ENCODE measurements at regions not wholly inside any gene's neighbourhood (a gene's known extent, or its start where the extent isn't known, plus 50 kb on each side); places are given as distances from the start of the nearest gene placed in this dataset.

- TF ChIP-seq ZNF462 (CRISPR knock-in tag; IDR thresholded peaks at IDR 0.05) = no peak
- TF ChIP-seq CREB1 (CRISPR knock-in tag; IDR thresholded peaks at IDR 0.05; ENCODE audit: low read depth) = no peak
These were observed 130.1 kb upstream of the SHH start (continued) for GRCh38 chr7:155942226-155942950.

GRCh38 chr7:155941688-155942087 is 129.4 kb upstream of the SHH start:
- H3K4me2 ChIP-seq = no peak overlapping the region
- Mint-ChIP-seq H3K27ac (no peak overlapping the region), H3K4me1 (peaks cover 4% of the 10 kb centered on the region; the same call in 2 of the 3 replicates), H3K4me3 (no peak overlapping the region), H3K36me3 (ENCODE audit: low read depth) (no peaks in the 10 kb centered on the region; the same call in 1 of the 3 replicates), H3K27me3 (ENCODE audit: insufficient read depth, low read depth, poor library complexity) (peaks cover 4% of the 10 kb centered on the region), H3K9me3 (peaks cover 23% of the 10 kb centered on the region)
- TF ChIP-seq STAT1 (IDR thresholded peaks at IDR 0.05; ENCODE audit: unreplicated experiment) = no peak
- no peak for TF ChIP-seq CREB1 (CRISPR knock-in tag; IDR thresholded peaks at IDR 0.05; ENCODE audit: low read depth)
- H3K27ac ChIP-seq (ENCODE audit: low read depth) = no peak overlapping the region
- H4K20me1 ChIP-seq (replicated peaks; ENCODE audit: insufficient read depth) = no peaks in the 10 kb centered on the region
- no peak for ATAC-seq
- H3K4me3 ChIP-seq = no peak overlapping the region
- H3K4me1 ChIP-seq (ENCODE audit: insufficient read depth) = no peaks in the 10 kb centered on the region
- no peaks in the 10 kb centered on the region for H3K79me2 ChIP-seq (replicated peaks; ENCODE audit: insufficient read depth)
- no peaks in the 10 kb centered on the region for H3K27me3 ChIP-seq (ENCODE audit: insufficient read depth)
- H2AFZ ChIP-seq = no peak overlapping the region
- H3K9me2 ChIP-seq (ENCODE audit: insufficient read depth) = no peaks in the 10 kb centered on the region
- H3K36me3 ChIP-seq (ENCODE audit: insufficient read depth) = no peaks in the 10 kb centered on the region
- no peaks in the 10 kb centered on the region for H3F3A ChIP-seq (replicated peaks; ENCODE audit: low read depth)
- no peak for DNase-seq (ENCODE audit: low spot score)

DNA sequence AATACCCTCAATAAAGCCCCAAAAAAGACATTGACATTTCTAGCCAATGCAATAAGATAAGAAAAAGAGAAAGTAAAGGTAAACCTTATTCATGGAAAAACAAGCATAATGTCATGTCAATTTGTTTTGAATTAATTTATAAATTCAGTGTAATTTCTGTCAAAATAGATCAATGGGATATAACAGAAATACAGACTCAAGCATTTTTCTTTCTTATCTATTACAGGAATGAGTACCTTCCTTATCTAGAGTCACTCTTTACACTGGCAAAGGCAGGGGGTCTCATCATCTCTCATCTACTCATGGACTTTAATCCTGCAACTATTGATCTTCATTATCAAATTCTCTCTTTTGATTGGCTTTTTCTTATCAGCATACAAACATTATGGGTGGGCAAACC is 127.1 kb upstream of the SHH start:
- Mint-ChIP-seq H3K27me3 (ENCODE audit: insufficient read depth, low read depth, poor library complexity) (peaks cover 2% of the 10 kb centered on the region), H3K4me3 (no peak overlapping the region), H3K4me1 (no peaks in the 10 kb centered on the region), H3K27ac (no peak overlapping the region), H3K9me3 (peaks cover 25% of the 10 kb centered on the region), H3K36me3 (ENCODE audit: low read depth) (no peaks in the 10 kb centered on the region; the same call in 1 of the 3 replicates)
- Histone ChIP-seq H2AFZ (no peak overlapping the region), H3K27ac (ENCODE audit: low read depth) (no peak overlapping the region), H3K4me2 (no peak overlapping the region), H3K36me3 (ENCODE audit: insufficient read depth) (no peaks in the 10 kb centered on the region), H3K4me1 (ENCODE audit: insufficient read depth) (no peaks in the 10 kb centered on the region), H3K79me2 (replicated peaks; ENCODE audit: insufficient read depth) (no peaks in the 10 kb centered on the region), H3F3A (replicated peaks; ENCODE audit: low read depth) (no peaks in the 10 kb centered on the region), H4K20me1 (replicated peaks; ENCODE audit: insufficient read depth) (no peaks in the 10 kb centered on the region), H3K9me2 (ENCODE audit: insufficient read depth) (no peaks in the 10 kb centered on the region), H3K27me3 (ENCODE audit: insufficient read depth) (no peaks in the 10 kb centered on the region), H3K4me3 (no peak overlapping the region)
- ATAC-seq = no peak
- DNase-seq (ENCODE audit: low spot score) = no peak
- TF ChIP-seq CREB1 (CRISPR knock-in tag; IDR thresholded peaks at IDR 0.05; ENCODE audit: low read depth) (no peak), ZNF114 (CRISPR knock-in tag; IDR thresholded peaks at IDR 0.05) (no peak), EZH2 (IDR thresholded peaks at IDR 0.05; ENCODE audit: low read depth, unreplicated experiment) (no peak), ZNF331 (CRISPR knock-in tag; IDR thresholded peaks at IDR 0.05; ENCODE audit: low read depth) (no peak), POLR2AphosphoS5 (IDR thresholded peaks at IDR 0.05; ENCODE audit: low read depth) (no peak), NANOG (IDR thresholded peaks at IDR 0.05; ENCODE audit: borderline replicate concordance) (no peak), ETS1 (IDR thresholded peaks at IDR 0.05) (no peak), EZH2phosphoT487 (IDR thresholded peaks at IDR 0.05; ENCODE audit: unreplicated experiment) (no peak)

Data from GM23338 (cell line).